ENCODE measurements at regions not wholly inside any gene's neighbourhood (a gene's known extent, or its start where the extent isn't known, plus 50 kb on each side); places are given as distances from the start of the nearest gene placed in this dataset.

GRCh38 chr12:13713556-13714410 lies 267.6 kb downstream of the GRIN2B start:
- H3K27ac ChIP-seq (ENCODE audit: low read length): no peak overlapping the region
- no peaks in the 10 kb centered on the region for H3K9me3 ChIP-seq (ENCODE audit: control insufficient read depth, low read depth, low read length)
- peaks cover 6% of the 10 kb centered on the region for H3K4me1 ChIP-seq (ENCODE audit: control insufficient read depth, low read depth, low read length)
- no peaks in the 10 kb centered on the region for H3K36me3 ChIP-seq (ENCODE audit: control insufficient read depth, low read depth, low read length)
- no peak overlapping the region for H3K9ac ChIP-seq (ENCODE audit: low read length)
- no peaks in the 10 kb centered on the region for H3K27me3 ChIP-seq (ENCODE audit: control insufficient read depth, insufficient read depth, low read length)
- no peak overlapping the region for H3K4me3 ChIP-seq (ENCODE audit: low read length)

- no peak overlapping the region for H3K4me3 ChIP-seq (ENCODE audit: low read length)
- no peak overlapping the region for H3K9ac ChIP-seq (ENCODE audit: low read length)
- H3K27ac ChIP-seq (ENCODE audit: low read length): no peak overlapping the region
- H3K9me3 ChIP-seq (ENCODE audit: control insufficient read depth, low read depth, low read length): no peaks in the 10 kb centered on the region
- no peaks in the 10 kb centered on the region for H3K36me3 ChIP-seq (ENCODE audit: control insufficient read depth, low read depth, low read length)
- H3K4me1 ChIP-seq (ENCODE audit: control insufficient read depth, low read depth, low read length): no peaks in the 10 kb centered on the region
- H3K27me3 ChIP-seq (ENCODE audit: control insufficient read depth, insufficient read depth, low read length): no peaks in the 10 kb centered on the region
Measured at GRCh38 chr12:13707829-13708228, 273.6 kb downstream of the GRIN2B start.

- Histone ChIP-seq H3K36me3 (ENCODE audit: control insufficient read depth, low read depth, low read length) (no peaks in the 10 kb centered on the region), H3K4me3 (ENCODE audit: low read length) (no peak overlapping the region), H3K27me3 (ENCODE audit: control insufficient read depth, insufficient read depth, low read length) (no peaks in the 10 kb centered on the region), H3K27ac (ENCODE audit: low read length) (no peak overlapping the region), H3K9me3 (ENCODE audit: control insufficient read depth, low read depth, low read length) (no peaks in the 10 kb centered on the region), H3K9ac (ENCODE audit: low read length) (no peak overlapping the region), H3K4me1 (ENCODE audit: control insufficient read depth, low read depth, low read length) (peaks cover 4% of the 10 kb centered on the region)
Measured at GRCh38 chr12:13702381-13702780, 279.0 kb downstream of the GRIN2B start.

- Histone ChIP-seq H3K9me3 (ENCODE audit: control insufficient read depth, low read depth, low read length) (no peaks in the 10 kb centered on the region), H3K9ac (ENCODE audit: low read length) (no peak overlapping the region), H3K27me3 (ENCODE audit: control insufficient read depth, insufficient read depth, low read length) (no peaks in the 10 kb centered on the region), H3K4me3 (ENCODE audit: low read length) (no peak overlapping the region), H3K27ac (ENCODE audit: low read length) (no peak overlapping the region), H3K4me1 (ENCODE audit: control insufficient read depth, low read depth, low read length) (peaks cover 4% of the 10 kb centered on the region), H3K36me3 (ENCODE audit: control insufficient read depth, low read depth, low read length) (no peaks in the 10 kb centered on the region)
Measured at GRCh38 chr12:13701502-13701901, 279.9 kb downstream of the GRIN2B start.

GRCh38 chr12:13697973-13698372 lies 283.4 kb downstream of the GRIN2B start:
- Histone ChIP-seq H3K27ac (ENCODE audit: low read length) (no peak overlapping the region), H3K4me1 (ENCODE audit: control insufficient read depth, low read depth, low read length) (peaks cover 4% of the 10 kb centered on the region), H3K36me3 (ENCODE audit: control insufficient read depth, low read depth, low read length) (no peaks in the 10 kb centered on the region), H3K9me3 (ENCODE audit: control insufficient read depth, low read depth, low read length) (no peaks in the 10 kb centered on the region), H3K27me3 (ENCODE audit: control insufficient read depth, insufficient read depth, low read length) (no peaks in the 10 kb centered on the region), H3K4me3 (ENCODE audit: low read length) (no peak overlapping the region), H3K9ac (ENCODE audit: low read length) (no peak overlapping the region)

GRCh38 chr12:13695781-13696180 lies 285.6 kb downstream of the GRIN2B start:
- no peak overlapping the region for H3K9ac ChIP-seq (ENCODE audit: low read length)
- H3K4me3 ChIP-seq (ENCODE audit: low read length): no peak overlapping the region
- no peaks in the 10 kb centered on the region for H3K9me3 ChIP-seq (ENCODE audit: control insufficient read depth, low read depth, low read length)
- no peaks in the 10 kb centered on the region for H3K4me1 ChIP-seq (ENCODE audit: control insufficient read depth, low read depth, low read length)
- H3K27me3 ChIP-seq (ENCODE audit: control insufficient read depth, insufficient read depth, low read length): no peaks in the 10 kb centered on the region
- no peaks in the 10 kb centered on the region for H3K36me3 ChIP-seq (ENCODE audit: control insufficient read depth, low read depth, low read length)
- H3K27ac ChIP-seq (ENCODE audit: low read length): no peak overlapping the region

- Histone ChIP-seq H3K36me3 (ENCODE audit: control insufficient read depth, low read depth, low read length) (no peaks in the 10 kb centered on the region), H3K9ac (ENCODE audit: low read length) (no peak overlapping the region), H3K27ac (ENCODE audit: low read length) (no peak overlapping the region)
Measured at GRCh38 chr12:13692332-13692731, 289.1 kb downstream of the GRIN2B start.

GRCh38 chr12:13691598-13691997 lies 289.8 kb downstream of the GRIN2B start:
- no peak overlapping the region for H3K9ac ChIP-seq (ENCODE audit: low read length)
- H3K36me3 ChIP-seq (ENCODE audit: control insufficient read depth, low read depth, low read length): no peaks in the 10 kb centered on the region
- no peaks in the 10 kb centered on the region for H3K4me1 ChIP-seq (ENCODE audit: control insufficient read depth, low read depth, low read length)
- no peaks in the 10 kb centered on the region for H3K27me3 ChIP-seq (ENCODE audit: control insufficient read depth, insufficient read depth, low read length)
- H3K9me3 ChIP-seq (ENCODE audit: control insufficient read depth, low read depth, low read length): no peaks in the 10 kb centered on the region
- H3K27ac ChIP-seq (ENCODE audit: low read length): no peak overlapping the region
- no peak overlapping the region for H3K4me3 ChIP-seq (ENCODE audit: low read length)

More at GRCh38 chr12:13692332-13692731, 289.1 kb downstream of the GRIN2B start:
- Histone ChIP-seq H3K9me3 (ENCODE audit: control insufficient read depth, low read depth, low read length) (no peaks in the 10 kb centered on the region), H3K4me1 (ENCODE audit: control insufficient read depth, low read depth, low read length) (no peaks in the 10 kb centered on the region), H3K4me3 (ENCODE audit: low read length) (no peak overlapping the region), H3K27me3 (ENCODE audit: control insufficient read depth, insufficient read depth, low read length) (no peaks in the 10 kb centered on the region)

GRCh38 chr12:13687633-13688032 lies 293.8 kb downstream of the GRIN2B start:
- H3K4me3 ChIP-seq (ENCODE audit: low read length): no peak overlapping the region
- H3K36me3 ChIP-seq (ENCODE audit: control insufficient read depth, low read depth, low read length): no peaks in the 10 kb centered on the region
- no peak overlapping the region for H3K9ac ChIP-seq (ENCODE audit: low read length)
- no peak overlapping the region for H3K27ac ChIP-seq (ENCODE audit: low read length)
- no peaks in the 10 kb centered on the region for H3K9me3 ChIP-seq (ENCODE audit: control insufficient read depth, low read depth, low read length)
- no peaks in the 10 kb centered on the region for H3K4me1 ChIP-seq (ENCODE audit: control insufficient read depth, low read depth, low read length)
- H3K27me3 ChIP-seq (ENCODE audit: control insufficient read depth, insufficient read depth, low read length): no peaks in the 10 kb centered on the region

GRCh38 chr12:13686260-13686659 lies 295.1 kb downstream of the GRIN2B start:
- Histone ChIP-seq H3K27me3 (ENCODE audit: control insufficient read depth, insufficient read depth, low read length) (no peaks in the 10 kb centered on the region), H3K36me3 (ENCODE audit: control insufficient read depth, low read depth, low read length) (no peaks in the 10 kb centered on the region), H3K4me3 (ENCODE audit: low read length) (no peak overlapping the region), H3K4me1 (ENCODE audit: control insufficient read depth, low read depth, low read length) (no peaks in the 10 kb centered on the region), H3K9me3 (ENCODE audit: control insufficient read depth, low read depth, low read length) (no peaks in the 10 kb centered on the region), H3K27ac (ENCODE audit: low read length) (no peak overlapping the region), H3K9ac (ENCODE audit: low read length) (no peak overlapping the region)

- no peaks in the 10 kb centered on the region for H3K36me3 ChIP-seq (ENCODE audit: control insufficient read depth, low read depth, low read length)
Measured at GRCh38 chr12:13680916-13681315, 300.5 kb downstream of the GRIN2B start.

GRCh38 chr12:13676880-13677279 lies 304.5 kb downstream of the GRIN2B start:
- no peaks in the 10 kb centered on the region for H3K36me3 ChIP-seq (ENCODE audit: control insufficient read depth, low read depth, low read length)
- no peak overlapping the region for H3K4me3 ChIP-seq (ENCODE audit: low read length)
- H3K9me3 ChIP-seq (ENCODE audit: control insufficient read depth, low read depth, low read length): no peaks in the 10 kb centered on the region
- no peak overlapping the region for H3K27ac ChIP-seq (ENCODE audit: low read length)
- no peak overlapping the region for H3K9ac ChIP-seq (ENCODE audit: low read length)
- H3K27me3 ChIP-seq (ENCODE audit: control insufficient read depth, insufficient read depth, low read length): no peaks in the 10 kb centered on the region
- no peaks in the 10 kb centered on the region for H3K4me1 ChIP-seq (ENCODE audit: control insufficient read depth, low read depth, low read length)

More at GRCh38 chr12:13680916-13681315, 300.5 kb downstream of the GRIN2B start:
- no peak overlapping the region for H3K9ac ChIP-seq (ENCODE audit: low read length)
- H3K4me1 ChIP-seq (ENCODE audit: control insufficient read depth, low read depth, low read length): no peaks in the 10 kb centered on the region
- H3K4me3 ChIP-seq (ENCODE audit: low read length): no peak overlapping the region
- H3K27ac ChIP-seq (ENCODE audit: low read length): no peak overlapping the region
- H3K9me3 ChIP-seq (ENCODE audit: control insufficient read depth, low read depth, low read length): no peaks in the 10 kb centered on the region
- H3K27me3 ChIP-seq (ENCODE audit: control insufficient read depth, insufficient read depth, low read length): no peaks in the 10 kb centered on the region
